Tibial nerve (tissue), 4 donors: ENCODE measurements at regions not wholly inside any gene's neighbourhood (a gene's known extent, or its start where the extent isn't known, plus 50 kb on each side); places are given as distances from the start of the nearest gene placed in this dataset.
"Not testable (repeated sequence)": the region's sequence is repeated elsewhere in the genome, so short reads cannot be mapped to it uniquely, and the experiment has no call there.

Source experiments
- DNase-seq, 2 donors: peaks; one replicate each; pipeline ENCODE4 v3.0.0-alpha.2; 2019; ENCODE audit warnings: low spot score in 2 of 2
- H3K27ac ChIP-seq, 4 donors: fragments of 200-600 bp; sonication (generic) in 3 of 4; one replicate each; pipeline ENCODE4 v1.5.1; 2017 to 2019; ENCODE audit warnings: mild to moderate bottlenecking in 1 of 4
- H3K27me3 ChIP-seq, 2 donors: fragments of 200-600 bp; sonication (generic) in 1 of 2; one replicate each; pipeline versions ENCODE4 v1.5.1 to v1.6.0; 2017 to 2019
- H3K36me3 ChIP-seq, 3 donors: fragments of 200-600 bp; sonication (generic); one replicate each; pipeline ENCODE4 v1.5.1; 2018 to 2019
- H3K4me1 ChIP-seq, 4 donors: fragments of 200-600 bp; sonication (generic) in 3 of 4; one replicate each; pipeline ENCODE4 v1.5.1; 2017 to 2019
- H3K4me3 ChIP-seq, 4 donors: fragments of 200-600 bp; sonication (generic) in 3 of 4; one replicate each; pipeline ENCODE4 v1.5.1; 2017 to 2019; ENCODE audit warnings: mild to moderate bottlenecking in 1 of 4, moderate library complexity in 1 of 4
- H3K9me3 ChIP-seq, 4 donors: fragments of 200-600 bp; sonication (generic) in 3 of 4; one replicate each; pipeline ENCODE4 v1.5.1; 2017 to 2019
- CTCF ChIP-seq, 5 experiments: fragments of 200-600 bp in 3 of 5; fragments of 450-650 bp in 2 of 5; sonication (generic) in 3 of 5; IDR thresholded peaks; one replicate each; pipeline ENCODE4 v1.5.1; 2016 to 2019; ENCODE audit warnings: antibody characterized with exemption in 5 of 5, mild to moderate bottlenecking in 3 of 5, moderate library complexity in 2 of 5
- EP300 ChIP-seq, 2 donors: sonication (generic); formaldehyde crosslinking; IDR thresholded peaks; one replicate each; pipeline ENCODE4 v1.6.1; 2017; ENCODE audit warnings: antibody characterized with exemption in 2 of 2, mild to moderate bottlenecking in 1 of 2
- POLR2A ChIP-seq, 2 donors: fragments of 450-650 bp; IDR thresholded peaks; one replicate each; pipeline ENCODE4 v1.6.1; 2017; ENCODE audit warnings: antibody characterized with exemption in 2 of 2, mild to moderate bottlenecking in 2 of 2, moderate library complexity in 2 of 2
- WGBS, 2 donors: methylation state at CpG; one replicate each; pipeline ENCODE4 v1.1.5; 2018; 5-methylcytosine and 5-hydroxymethylcytosine counted together

- Histone ChIP-seq H3K27me3 (no peaks in the 10 kb centered on the region), H3K4me1 (no peaks in the 10 kb centered on the region), H3K36me3 (no peaks in the 10 kb centered on the region), H3K27ac (no peak overlapping the region), H3K4me3 (no peak overlapping the region), H3K9me3 (peaks cover 0 to 39% (median 5%) of the 10 kb centered on the region in 4 donors)
- no peak for TF ChIP-seq CTCF (IDR thresholded peaks at IDR 0.05)
- TF ChIP-seq EP300 (IDR thresholded peaks at IDR 0.05): no peak
- no peak for TF ChIP-seq POLR2A (IDR thresholded peaks at IDR 0.05)
- no peak for DNase-seq
- WGBS, 2 donors: 86 to 87% methylated on average over 1 of the region's 1 CpG
These were observed 102.0 kb downstream of the CARTPT start for GRCh38 chr5:71821029-71821428.

- not testable (repeated sequence) for H3K4me1 ChIP-seq, H3K27me3 ChIP-seq, H3K27ac ChIP-seq, H3K36me3 ChIP-seq, DNase-seq, H3K4me3 ChIP-seq
- peaks cover 0 to 50% (median 9%) of the 10 kb centered on the region in 4 donors for H3K9me3 ChIP-seq
These were observed 103.0 kb downstream of the CARTPT start for GRCh38 chr5:71822065-71822464.

GRCh38 chr5:71825992-71826391, 106.9 kb downstream of the CARTPT start:
- DNase-seq: no peak
- Histone ChIP-seq H3K27me3 (no peaks in the 10 kb centered on the region), H3K4me3 (no peak overlapping the region), H3K36me3 (no peaks in the 10 kb centered on the region), H3K27ac (no peak overlapping the region), H3K9me3 (peaks cover 0 to 48% (median 8%) of the 10 kb centered on the region in 4 donors), H3K4me1 (peaks cover 0 to 21% (median 6%) of the 10 kb centered on the region in 4 donors)
- WGBS, 2 donors: 84 to 89% methylated on average over 1 of the region's 1 CpG
- TF ChIP-seq CTCF (IDR thresholded peaks at IDR 0.05): no peak
- TF ChIP-seq POLR2A (IDR thresholded peaks at IDR 0.05): no peak
- no peak for TF ChIP-seq EP300 (IDR thresholded peaks at IDR 0.05)

GRCh38 chr5:71828291-71829040, 109.4 kb downstream of the CARTPT start:
- DNase-seq: no peak
- H3K4me1 ChIP-seq: peaks cover 0 to 24% (median 7%) of the 10 kb centered on the region in 4 donors
- no peak overlapping the region for H3K4me3 ChIP-seq
- H3K9me3 ChIP-seq: peaks cover 0 to 31% (median 4%) of the 10 kb centered on the region in 4 donors
- WGBS, 2 donors: 93 to 95% methylated on average over 2 of the region's 2 CpGs
- H3K36me3 ChIP-seq: no peaks in the 10 kb centered on the region
- no peaks in the 10 kb centered on the region for H3K27me3 ChIP-seq
- no peak for TF ChIP-seq POLR2A (IDR thresholded peaks at IDR 0.05)
- TF ChIP-seq EP300 (IDR thresholded peaks at IDR 0.05): no peak
- no peak for TF ChIP-seq CTCF (IDR thresholded peaks at IDR 0.05)
- H3K27ac ChIP-seq: no peak overlapping the region

GRCh38 chr5:71829206-71829605, 110.1 kb downstream of the CARTPT start:
- Histone ChIP-seq H3K4me3 (no peak overlapping the region), H3K36me3 (no peaks in the 10 kb centered on the region), H3K4me1 (peaks cover 0 to 24% (median 7%) of the 10 kb centered on the region in 4 donors), H3K27me3 (no peaks in the 10 kb centered on the region), H3K9me3 (peaks cover 0 to 31% (median 4%) of the 10 kb centered on the region in 4 donors), H3K27ac (no peak overlapping the region)
- DNase-seq: no peak
- no peak for TF ChIP-seq POLR2A (IDR thresholded peaks at IDR 0.05)
- no peak for TF ChIP-seq CTCF (IDR thresholded peaks at IDR 0.05)
- TF ChIP-seq EP300 (IDR thresholded peaks at IDR 0.05): no peak
- WGBS, 2 donors: 86 to 90% methylated on average over 5 of the region's 5 CpGs
